Adrenal gland (tissue), 9 donors: ENCODE measurements at regions not wholly inside any gene's neighbourhood (a gene's known extent, or its start where the extent isn't known, plus 50 kb on each side); places are given as distances from the start of the nearest gene placed in this dataset.

Source experiments
- DNase-seq, 7 donors: peaks; one replicate each; pipeline ENCODE4 v3.0.0-alpha.2; 2019 to 2020
- H3K27ac ChIP-seq, 5 donors: fragments of 200-600 bp; sonication (generic) in 4 of 5; 1 replicate in 3 of 5; 2 replicates in 2 of 5; pipeline versions ENCODE4 v1.5.1 to v1.8.0; 2016 to 2020; ENCODE audit warnings: mild to moderate bottlenecking in 1 of 5
- H3K27me3 ChIP-seq: fragments of 200-600 bp; 2 replicates; pipeline ENCODE4 v1.8.0; 2021
- H3K36me3 ChIP-seq, 2 donors: fragments of 200-600 bp; replicated peaks in 1 of 2; 1 replicate in 1 of 2; 2 replicates in 1 of 2; pipeline versions ENCODE4 v1.5.1 to v1.8.0; 2018 to 2022
- H3K4me1 ChIP-seq, 2 donors: fragments of 200-600 bp; replicated peaks in 1 of 2; 1 replicate in 1 of 2; 2 replicates in 1 of 2; pipeline versions ENCODE4 v1.5.1 to v1.8.0; 2018 to 2021
- H3K4me3 ChIP-seq, 4 donors: fragments of 200-600 bp; sonication (generic) in 3 of 4; one replicate each; pipeline ENCODE4 v1.5.1; 2016 to 2018
- H3K9me3 ChIP-seq, 3 donors: fragments of 200-600 bp; sonication (generic) in 1 of 3; replicated peaks in 1 of 3; 1 replicate in 2 of 3; 2 replicates in 1 of 3; pipeline versions ENCODE4 v1.5.1 to v1.8.0; 2016 to 2021
- CTCF ChIP-seq, 6 experiments: fragments of 450-650 bp in 4 of 6; fragments of 200-600 bp in 2 of 6; sonication (generic) in 1 of 6; IDR thresholded peaks; 1 replicate in 5 of 6; 2 replicates in 1 of 6; pipeline versions ENCODE4 v1.5.1 to v1.8.0; 2016 to 2021; ENCODE audit warnings: antibody characterized with exemption in 6 of 6, mild to moderate bottlenecking in 2 of 6, moderate library complexity in 1 of 6
- POLR2A ChIP-seq, 2 donors: fragments of 450-650 bp; IDR thresholded peaks; one replicate each; pipeline ENCODE4 v1.6.1; 2017; ENCODE audit warnings: antibody characterized with exemption in 2 of 2, mild to moderate bottlenecking in 2 of 2, moderate library complexity in 1 of 2
- WGBS, 4 donors: extraction: QIAGEN DNeasy Blood & Tissue Kit in 2 of 4; methylation state at CpG; one replicate each; pipeline versions ENCODE4 v1.1.5 to v1.1.7; 2013 to 2017; 5-methylcytosine and 5-hydroxymethylcytosine counted together
- intact Hi-C, 2 donors: fragments of 100-400 bp; cut with DNase I; formaldehyde crosslinking; loops; one replicate each; pipeline versions ENCODE4 v1.14.1 to v1.15.0; 2022 to 2023
- donor health status: healthy with polysubstance abuse.
- donor health status: Bipolar disorder and iron deficiency.
- donor health status: DM: yes; HTN: yes; CAD: no.
- donor health status: DM: no; HTN: no; CAD: no.
- donor health status: DM: no; HTN: no; CAD: no.

- Histone ChIP-seq H3K36me3 (no peaks in the 10 kb centered on the region), H3K4me3 (no peak overlapping the region), H3K9me3 (no peaks in the 10 kb centered on the region), H3K27ac (no peak overlapping the region), H3K4me1 (no peaks in the 10 kb centered on the region), H3K27me3 (no peaks in the 10 kb centered on the region)
- TF ChIP-seq CTCF (IDR thresholded peaks at IDR 0.05), result no peak
- TF ChIP-seq POLR2A (IDR thresholded peaks at IDR 0.05), result no peak
- no peak for DNase-seq
- 96 to 98% (median 97%) methylated on average over 4 of the region's 4 CpGs for WGBS, 4 donors
- intact Hi-C loops, result no loop called here
These were observed 115.1 kb upstream of the STX18 start for GRCh38 chr4:4656977-4657376.

- Histone ChIP-seq H3K4me1 (no peaks in the 10 kb centered on the region), H3K4me3 (no peak overlapping the region), H3K9me3 (no peaks in the 10 kb centered on the region), H3K27ac (no peak overlapping the region), H3K27me3 (no peaks in the 10 kb centered on the region), H3K36me3 (no peaks in the 10 kb centered on the region)
- TF ChIP-seq CTCF (IDR thresholded peaks at IDR 0.05) (no peak), POLR2A (IDR thresholded peaks at IDR 0.05) (no peak)
- DNase-seq, result no peak
- intact Hi-C loops, result no loop called here
- 90 to 96% (median 94%) methylated on average over 4 of the region's 4 CpGs for WGBS, 4 donors
These were observed 114.1 kb upstream of the STX18 start for GRCh38 chr4:4655901-4656300.

- WGBS, 4 donors, result 85 to 100% (median 95%) methylated on average over 2 of the region's 2 CpGs
These were observed 113.2 kb upstream of the STX18 start for GRCh38 chr4:4655011-4655410.

GRCh38 chr4:4651811-4652755 lies 110.2 kb upstream of the STX18 start:
- Histone ChIP-seq H3K9me3 (no peaks in the 10 kb centered on the region), H3K27ac (no peak overlapping the region), H3K4me3 (no peak overlapping the region), H3K4me1 (no peaks in the 10 kb centered on the region), H3K27me3 (no peaks in the 10 kb centered on the region), H3K36me3 (no peaks in the 10 kb centered on the region)
- no peak for TF ChIP-seq CTCF (IDR thresholded peaks at IDR 0.05)
- intact Hi-C loops, result no loop called here
- DNase-seq, result no peak
- 78 to 88% (median 85%) methylated on average over 12 of the region's 12 CpGs for WGBS, 4 donors

More at GRCh38 chr4:4655011-4655410, 113.2 kb upstream of the STX18 start:
- intact Hi-C loops, result no loop called here
- no peak overlapping the region for H3K4me3 ChIP-seq
- no peaks in the 10 kb centered on the region for H3K27me3 ChIP-seq
- no peak for DNase-seq
- TF ChIP-seq POLR2A (IDR thresholded peaks at IDR 0.05) (no peak), CTCF (IDR thresholded peaks at IDR 0.05) (no peak)
- no peaks in the 10 kb centered on the region for H3K36me3 ChIP-seq
- H3K9me3 ChIP-seq, result no peaks in the 10 kb centered on the region
- no peak overlapping the region for H3K27ac ChIP-seq
- no peaks in the 10 kb centered on the region for H3K4me1 ChIP-seq
